GM21526 (cell line): ENCODE measurements at regions not wholly inside any gene's neighbourhood (a gene's known extent, or its start where the extent isn't known, plus 50 kb on each side); places are given as distances from the start of the nearest gene placed in this dataset.

Source experiments
- ATAC-seq: cut with Tn5 transposase; IDR thresholded peaks from one replicate; pipeline ENCODE4 v1.9.1; 2021; ENCODE audit warnings: moderate library complexity; ENCODE audit not compliant: unreplicated experiment, low FRiP score

DNA sequence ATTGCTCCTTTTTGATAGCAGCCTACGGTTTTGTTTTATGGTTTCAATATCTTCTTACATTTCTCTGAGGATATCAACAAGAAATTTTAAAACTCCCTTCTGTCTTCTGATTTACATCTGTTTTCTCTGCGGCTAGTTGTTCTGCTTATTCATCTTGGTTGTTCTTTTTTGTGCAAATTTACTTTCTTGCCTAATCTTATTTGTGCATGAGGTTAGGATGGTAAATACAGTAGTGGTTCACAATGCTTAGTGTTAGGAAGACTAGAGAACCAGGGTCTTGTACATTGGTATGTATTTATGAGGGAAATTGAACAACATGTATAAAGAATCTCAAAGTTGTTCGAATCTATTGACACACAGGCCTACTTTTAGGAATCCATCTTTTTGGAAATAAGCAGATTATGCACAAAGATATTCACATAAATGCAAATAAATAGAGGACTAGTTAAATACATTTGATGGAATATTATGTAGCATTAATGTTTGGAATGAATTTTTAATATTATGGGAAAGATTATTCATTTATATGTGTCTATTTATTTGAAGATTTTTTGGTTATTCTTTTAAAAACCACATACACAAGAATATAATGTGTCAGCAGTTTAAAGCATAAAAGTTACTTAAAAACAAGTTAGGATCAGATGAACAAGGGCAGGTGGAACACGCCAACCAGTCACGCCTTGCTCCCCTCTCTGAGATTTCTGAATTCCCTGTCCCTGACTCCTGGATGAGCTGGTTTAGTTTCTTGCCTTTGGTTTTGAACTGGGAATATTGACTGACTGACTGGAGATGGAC lies 51.4 kb upstream of the RFC3 start:
- ATAC-seq, result no peak

DNA sequence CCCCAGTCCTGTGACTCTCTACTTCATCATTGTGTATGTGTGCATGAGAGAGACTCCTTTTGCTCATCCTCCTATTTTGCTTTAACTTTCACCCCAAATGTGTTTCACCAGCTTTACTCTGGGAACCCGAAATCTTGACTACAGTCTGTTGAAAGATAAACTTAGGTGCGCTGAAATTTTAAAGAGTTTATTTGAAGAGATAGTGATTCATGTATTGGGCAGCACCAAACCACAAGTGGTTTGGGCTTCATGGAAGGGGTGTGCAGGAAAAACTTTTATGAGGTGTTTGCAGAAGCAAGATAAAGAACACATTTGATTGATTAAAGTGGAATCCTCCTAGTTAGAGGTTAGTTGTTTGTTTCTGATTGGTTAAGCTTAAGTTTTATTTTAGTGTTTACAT lies 50.8 kb upstream of the RFC3 start:
- no peak for ATAC-seq
